ENCODE measurements at regions not wholly inside any gene's neighbourhood (a gene's known extent, or its start where the extent isn't known, plus 50 kb on each side); places are given as distances from the start of the nearest gene placed in this dataset.

- Histone ChIP-seq H3K4me2 (replicated peaks; ENCODE audit: extremely low read depth, low read length, poor library complexity, severe bottlenecking) (no peak overlapping the region), H3K9ac (ENCODE audit: insufficient read depth, low read length, poor library complexity, severe bottlenecking) (no peak overlapping the region), H4K20me1 (ENCODE audit: insufficient read depth, low read length) (no peaks in the 10 kb centered on the region), H3K4me3 (replicated peaks in 1 of 3; ENCODE audit: low read depth in 2 of 3, low read length in 3 of 3) (no peak overlapping the region), H2AFZ (ENCODE audit: insufficient read depth, low read depth, low read length, poor library complexity, severe bottlenecking) (no peak overlapping the region), H3K36me3 (replicated peaks in 1 of 2; ENCODE audit: control insufficient read depth in 1 of 2, insufficient read depth in 2 of 2, low read length in 2 of 2) (no peaks in the 10 kb centered on the region), H3K79me2 (ENCODE audit: insufficient read depth, low read length) (no peaks in the 10 kb centered on the region), H3K27ac (ENCODE audit: low read depth in 1 of 2, low read length in 2 of 2) (no peak overlapping the region), H3K27me3 (ENCODE audit: control insufficient read depth in 2 of 2, insufficient read depth in 2 of 2, low read length in 2 of 2) (no peaks in the 10 kb centered on the region), H3K4me1 (ENCODE audit: control insufficient read depth in 1 of 2, insufficient read depth in 2 of 2, low read length in 2 of 2) (no peaks in the 10 kb centered on the region), H3K9me3 (replicated peaks in 1 of 2; ENCODE audit: control insufficient read depth in 1 of 2, insufficient read depth in 1 of 2, low read length in 2 of 2) (peaks cover 5 to 6% of the 10 kb centered on the region in 2 donors)
- no peaks in the 10 kb centered on the region for H3K4me1 Mint-ChIP-seq
- DNase-seq = no peak
- H3K27me3 Mint-ChIP-seq (ENCODE audit: low read depth in 3 of 3) = no peaks in the 10 kb centered on the region
- H3K4me3 Mint-ChIP-seq = no peak overlapping the region
- H3K27ac Mint-ChIP-seq = no peak overlapping the region
- H3K36me3 Mint-ChIP-seq = no peaks in the 10 kb centered on the region
- no peak for TF ChIP-seq CTCF (IDR thresholded peaks at IDR 0.05)
- WGBS (ENCODE audit: insufficient coverage) = no CpG with 5 or more reads among the region's 3 CpGs
- peaks cover 0 to 14% (median 10%) of the 10 kb centered on the region in 7 donors for H3K9me3 Mint-ChIP-seq
- intact Hi-C loops (cut with micrococcal nuclease) = no loop called here
These were observed 195.3 kb upstream of the ANKRD50 start for GRCh38 chr4:124907881-124908280.

DNA sequence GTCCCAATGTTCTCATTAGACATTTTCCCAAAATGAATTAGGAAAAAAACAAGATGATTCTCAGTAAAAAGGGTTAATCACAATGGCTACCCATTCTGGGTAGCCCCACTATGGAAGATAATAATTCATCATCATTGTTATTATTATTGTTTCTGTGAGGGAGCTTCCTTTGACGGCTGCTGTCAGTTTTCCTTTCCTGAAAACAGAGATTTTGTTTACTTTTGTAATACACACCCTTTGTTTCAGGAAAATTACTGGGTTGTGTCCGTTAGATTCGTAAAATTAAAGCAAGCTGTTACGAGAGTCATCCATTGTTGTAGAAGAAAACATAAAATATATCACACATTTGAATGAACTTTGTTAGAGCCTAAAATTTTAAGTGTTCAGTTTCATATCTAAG lies 192.9 kb upstream of the ANKRD50 start:
- no peak overlapping the region for H2AFZ ChIP-seq (ENCODE audit: insufficient read depth, low read depth, low read length, poor library complexity, severe bottlenecking)
- H4K20me1 ChIP-seq (ENCODE audit: insufficient read depth, low read length) = no peaks in the 10 kb centered on the region
- no peaks in the 10 kb centered on the region for H3K36me3 ChIP-seq (replicated peaks in 1 of 2; ENCODE audit: control insufficient read depth in 1 of 2, insufficient read depth in 2 of 2, low read length in 2 of 2)
- Mint-ChIP-seq H3K4me1 (no peaks in the 10 kb centered on the region), H3K36me3 (no peaks in the 10 kb centered on the region), H3K27ac (no peak overlapping the region), H3K9me3 (peaks cover 0 to 1% (median 0%) of the 10 kb centered on the region in 7 donors), H3K27me3 (ENCODE audit: low read depth in 3 of 3) (no peaks in the 10 kb centered on the region), H3K4me3 (no peak overlapping the region)
- H3K9ac ChIP-seq (ENCODE audit: insufficient read depth, low read length, poor library complexity, severe bottlenecking) = no peak overlapping the region
- H3K27ac ChIP-seq (ENCODE audit: low read depth in 1 of 2, low read length in 2 of 2) = no peak overlapping the region
- H3K4me1 ChIP-seq (ENCODE audit: control insufficient read depth in 1 of 2, insufficient read depth in 2 of 2, low read length in 2 of 2) = no peaks in the 10 kb centered on the region
- H3K9me3 ChIP-seq (replicated peaks in 1 of 2; ENCODE audit: control insufficient read depth in 1 of 2, insufficient read depth in 1 of 2, low read length in 2 of 2) = no peaks in the 10 kb centered on the region
- WGBS (ENCODE audit: insufficient coverage) = no CpG with 5 or more reads among the region's 4 CpGs
- H3K4me3 ChIP-seq (replicated peaks in 1 of 3; ENCODE audit: low read depth in 2 of 3, low read length in 3 of 3) = no peak overlapping the region
- no peaks in the 10 kb centered on the region for H3K27me3 ChIP-seq (ENCODE audit: control insufficient read depth in 2 of 2, insufficient read depth in 2 of 2, low read length in 2 of 2)
- DNase-seq = no peak
- TF ChIP-seq CTCF (IDR thresholded peaks at IDR 0.05) = no peak
- no peak overlapping the region for H3K4me2 ChIP-seq (replicated peaks; ENCODE audit: extremely low read depth, low read length, poor library complexity, severe bottlenecking)
- no peaks in the 10 kb centered on the region for H3K79me2 ChIP-seq (ENCODE audit: insufficient read depth, low read length)
- intact Hi-C loops (cut with micrococcal nuclease) = no loop called here
